NCI-H2196 treated with DMSO at 0.1 percent for 48 hours (cell line): ENCODE measurements at regions not wholly inside any gene's neighbourhood (a gene's known extent, or its start where the extent isn't known, plus 50 kb on each side); places are given as distances from the start of the nearest gene placed in this dataset.
"Not testable (repeated sequence)": the region's sequence is repeated elsewhere in the genome, so short reads cannot be mapped to it uniquely, and the experiment has no call there.

Source experiments
- DNase-seq: peaks from one replicate; lab custom pipeline; 2025; ENCODE audit not compliant: unreplicated experiment; lab: John Stamatoyannopoulos, UW

GRCh38 chr1:65020774-65021173, 54.4 kb upstream of the JAK1 start:
- no peak for DNase-seq

GRCh38 chr1:65021795-65022194, 55.4 kb upstream of the JAK1 start:
- DNase-seq, result no peak

GRCh38 chr1:65022216-65022615, 55.9 kb upstream of the JAK1 start:
- no peak for DNase-seq

GRCh38 chr1:65025794-65026193, 59.4 kb upstream of the JAK1 start:
- DNase-seq, result no peak

DNA sequence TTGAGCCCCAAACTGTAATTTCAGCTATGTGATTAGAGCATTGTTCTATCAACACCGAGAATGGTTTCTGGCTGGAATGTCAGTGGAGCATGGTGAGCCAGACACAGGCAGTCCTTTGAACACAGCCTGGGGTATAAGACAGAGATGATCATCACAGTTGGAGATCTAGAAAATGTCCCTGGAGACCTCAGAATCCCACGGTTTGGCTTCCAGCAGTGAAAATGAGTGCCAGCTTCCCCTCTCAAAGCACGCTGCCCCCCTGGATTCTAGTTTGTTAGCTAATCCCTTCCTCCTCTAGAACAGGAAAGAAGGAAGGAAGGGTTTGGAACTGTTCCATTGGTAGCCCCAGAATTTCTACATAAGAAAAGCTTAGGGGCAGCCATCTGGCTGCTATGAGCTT, 59.9 kb upstream of the JAK1 start:
- DNase-seq, result no peak

GRCh38 chr1:65027666-65028358, 61.5 kb upstream of the JAK1 start:
- no peak for DNase-seq

DNA sequence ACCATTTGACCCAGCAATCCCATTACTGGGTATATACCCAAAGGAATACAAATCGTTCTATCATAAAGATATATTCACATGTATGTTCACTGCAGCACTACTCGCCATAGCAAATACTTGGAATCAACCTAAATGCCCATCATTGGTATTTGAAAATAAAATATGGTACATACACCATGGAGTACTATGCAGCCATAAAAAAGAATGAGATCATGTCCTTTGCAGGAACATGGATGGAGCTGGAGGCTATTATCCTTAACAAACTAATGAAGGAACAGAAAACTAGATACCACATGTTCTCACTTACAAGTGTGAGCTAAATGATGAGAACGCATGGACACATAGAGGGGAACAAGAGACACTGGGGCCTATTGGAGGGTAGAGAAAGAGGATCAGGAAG, 63.1 kb upstream of the JAK1 start:
- DNase-seq, result not testable (repeated sequence)

DNA sequence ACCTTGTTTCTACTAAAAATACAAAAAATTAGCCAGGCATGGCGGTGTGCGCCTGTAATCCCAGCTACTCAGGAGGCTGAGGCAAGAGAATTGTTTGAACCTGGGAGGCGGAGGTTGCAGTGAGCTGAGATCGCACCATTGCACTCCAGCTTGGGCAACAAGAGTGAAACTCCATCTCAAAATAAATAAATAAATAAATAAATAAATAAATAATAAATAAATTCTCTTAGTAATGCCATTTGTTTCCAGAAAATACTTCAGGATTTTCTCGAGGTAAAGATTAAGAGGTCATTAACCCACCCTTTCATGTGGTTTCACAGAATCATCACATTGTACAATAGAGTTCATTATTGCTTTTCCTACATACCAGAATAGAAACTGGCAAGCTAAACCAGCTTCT, 68.5 kb upstream of the JAK1 start:
- DNase-seq, result not testable (repeated sequence)

- no peak for DNase-seq
Measured at GRCh38 chr1:65036570-65037051, 70.3 kb upstream of the JAK1 start.

GRCh38 chr1:65039066-65039465, 72.7 kb upstream of the JAK1 start:
- no peak for DNase-seq

DNA sequence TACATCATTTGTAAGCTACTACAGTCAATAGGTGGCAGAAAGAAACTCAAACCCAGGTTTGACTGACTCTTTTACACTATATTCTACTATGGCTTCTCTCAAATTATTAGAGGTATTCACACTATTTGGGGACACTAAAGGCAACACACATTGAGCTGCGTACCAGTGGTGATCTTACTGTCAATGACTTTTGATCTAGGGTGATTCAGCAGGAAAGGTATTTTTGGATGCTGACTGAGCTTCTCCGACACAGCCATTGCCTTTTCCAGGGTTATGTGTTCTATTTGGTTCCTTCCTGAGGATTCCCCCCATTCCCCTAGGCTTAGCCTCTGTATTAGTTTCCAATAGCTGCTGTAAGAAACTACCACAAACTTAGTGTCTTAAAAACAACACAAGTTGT, 73.2 kb upstream of the JAK1 start:
- DNase-seq, result no peak

- no peak for DNase-seq
Measured at GRCh38 chr1:65042467-65042866, 76.1 kb upstream of the JAK1 start.

DNA sequence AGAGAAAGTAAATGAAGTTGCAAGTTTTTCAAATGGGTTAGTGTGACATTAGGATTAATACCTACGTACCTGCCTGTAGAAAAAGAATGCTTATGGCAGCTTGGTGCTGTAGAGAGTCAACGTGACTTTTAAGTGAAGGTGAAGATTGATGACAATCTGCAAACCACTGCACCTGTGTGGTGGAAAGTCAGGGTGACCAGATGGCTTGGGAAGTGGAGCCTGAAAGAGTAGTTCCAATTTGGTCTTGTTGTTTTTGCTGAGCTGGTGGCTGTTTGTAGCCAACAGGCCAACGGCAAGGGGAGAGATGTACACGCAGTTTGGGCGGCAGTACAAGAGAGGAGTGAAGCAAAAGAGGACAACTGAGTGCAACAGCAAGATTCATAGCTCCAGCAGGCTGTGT, 78.1 kb upstream of the JAK1 start:
- no peak for DNase-seq

DNA sequence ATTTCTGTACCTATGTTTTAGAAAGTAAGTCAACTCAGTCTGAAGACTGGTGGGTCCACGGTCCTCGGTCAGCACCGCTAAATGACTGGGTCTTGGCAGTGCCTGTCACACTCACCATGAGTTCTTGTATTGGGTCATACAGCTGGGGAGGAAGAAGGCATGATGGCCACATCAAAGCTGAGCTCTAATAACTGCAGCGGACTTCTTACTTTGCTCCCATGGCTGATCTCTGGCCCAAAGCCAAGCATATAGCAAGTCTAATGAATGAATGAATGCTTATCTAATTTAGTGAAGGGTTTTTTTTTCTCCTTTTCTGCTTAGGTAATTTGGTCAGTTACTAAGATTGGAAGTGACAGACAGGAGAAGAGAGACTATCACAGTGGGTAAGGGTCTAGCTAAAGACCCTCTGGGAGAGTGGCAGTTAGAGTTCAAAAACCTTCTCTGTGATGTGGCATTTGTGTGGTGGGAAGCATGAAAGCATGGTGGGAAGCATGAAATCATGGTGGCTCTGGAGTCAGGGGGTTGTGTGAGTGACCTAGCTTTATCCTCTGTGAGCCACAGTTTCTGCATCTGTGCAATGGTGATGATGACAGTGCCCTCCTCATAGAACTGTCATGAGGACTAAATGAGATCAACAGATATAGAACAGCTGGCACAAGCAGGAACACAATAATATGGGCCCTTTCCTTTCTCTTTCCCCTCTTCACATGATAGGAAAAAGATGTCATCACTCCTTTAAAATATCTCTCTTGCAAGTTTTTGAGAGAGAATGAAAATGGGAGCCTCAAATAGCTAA, 78.9 kb upstream of the JAK1 start:
- DNase-seq, result no peak

- DNase-seq, result no peak
Measured at GRCh38 chr1:65048335-65048734, 82.0 kb upstream of the JAK1 start.

DNA sequence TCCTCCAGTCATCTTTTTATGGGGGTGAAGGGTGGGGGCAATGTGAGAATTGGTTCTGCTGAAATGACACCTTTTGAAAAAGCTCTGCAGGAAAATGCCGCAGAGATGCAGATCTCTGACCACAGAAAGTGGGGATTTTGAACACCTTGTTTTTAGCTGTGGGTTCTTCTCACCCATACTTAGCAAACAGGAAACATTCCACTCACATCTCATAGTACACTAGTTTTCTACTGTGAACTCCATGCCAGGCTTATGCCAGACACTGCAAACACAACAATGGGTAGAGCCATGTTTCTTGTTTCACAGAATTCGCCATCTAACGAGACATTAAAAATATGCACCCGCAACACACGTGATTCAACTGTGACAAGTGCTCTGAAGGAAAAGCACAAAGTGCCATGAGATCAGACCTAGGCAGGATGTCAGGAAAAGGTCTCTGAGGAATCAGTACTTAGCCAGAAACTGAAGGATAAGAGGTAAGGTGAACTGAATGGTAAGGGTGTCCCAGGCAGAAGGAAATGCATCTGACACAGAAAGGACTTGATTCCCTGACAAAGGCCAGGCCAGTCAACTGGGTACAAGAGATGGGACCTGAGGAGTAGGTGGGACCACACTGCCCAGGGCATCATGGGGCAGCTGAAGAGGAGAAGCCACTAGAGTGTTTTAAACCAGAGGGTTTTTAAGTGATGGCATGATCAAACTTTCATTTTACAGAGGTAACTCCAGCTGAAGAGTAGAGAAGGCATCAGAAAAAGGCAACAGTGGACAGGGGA, 83.8 kb upstream of the JAK1 start:
- no peak for DNase-seq

- no peak for DNase-seq
Measured at GRCh38 chr1:65050735-65051134, 84.4 kb upstream of the JAK1 start.

DNA sequence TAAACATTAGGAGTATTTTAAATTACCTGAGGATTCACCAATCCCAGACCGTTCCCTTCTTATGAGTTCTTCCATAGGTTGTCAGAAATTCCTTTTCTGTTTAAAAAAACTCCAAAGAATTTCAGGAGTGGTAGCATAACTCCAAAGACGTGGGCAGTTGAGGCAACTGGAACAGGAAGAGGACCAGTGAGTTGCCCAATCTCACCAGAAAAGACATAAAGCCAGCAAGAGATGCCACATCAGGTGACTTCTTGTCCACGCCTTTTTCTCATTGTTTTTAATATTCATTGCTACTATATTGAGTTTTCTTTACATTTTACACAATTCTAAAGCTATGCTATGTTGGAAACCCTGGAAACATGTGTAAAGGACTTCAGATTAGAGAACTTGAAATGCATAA, 88.1 kb upstream of the JAK1 start:
- no peak for DNase-seq

DNA sequence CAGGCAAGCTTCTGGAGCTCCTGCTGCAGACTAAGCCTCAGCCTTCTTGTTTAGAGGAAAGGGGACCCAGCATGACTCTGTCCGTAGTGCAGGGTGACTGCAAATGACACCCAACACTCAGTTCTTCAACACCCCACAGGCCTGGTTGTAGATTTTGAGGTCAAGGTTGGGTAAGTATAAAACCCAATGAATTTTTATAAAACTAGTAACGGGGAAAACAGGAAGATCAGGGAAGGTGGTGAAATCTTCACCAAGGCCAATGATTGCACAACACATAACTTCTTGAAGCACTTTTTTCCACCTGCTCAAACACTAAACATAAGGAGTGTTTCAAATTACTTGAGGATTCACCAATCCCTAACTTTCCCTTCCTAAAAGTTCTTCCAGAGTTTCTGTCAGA, 89.4 kb upstream of the JAK1 start:
- DNase-seq, result no peak

GRCh38 chr1:65056234-65056633, 89.9 kb upstream of the JAK1 start:
- no peak for DNase-seq

- no peak for DNase-seq
Measured at GRCh38 chr1:65056866-65057265, 90.5 kb upstream of the JAK1 start.
